ENCODE measurements at regions not wholly inside any gene's neighbourhood (a gene's known extent, or its start where the extent isn't known, plus 50 kb on each side); places are given as distances from the start of the nearest gene placed in this dataset.

- no peak for TF ChIP-seq POLR2A (IDR thresholded peaks at IDR 0.05; ENCODE audit: low read depth, low read length)
- no peak for TF ChIP-seq CTCF (conservative IDR thresholded peaks at IDR 0.05; ENCODE audit: low read depth, low read length)
- no peak for TF ChIP-seq BHLHE40 (IDR thresholded peaks at IDR 0.05; ENCODE audit: low read depth, low read length)
- no peak for TF ChIP-seq MAFK (IDR thresholded peaks at IDR 0.05; ENCODE audit: low read depth, low read length)
- no peak for TF ChIP-seq RAD21 (IDR thresholded peaks at IDR 0.05; ENCODE audit: low read length)
- TF ChIP-seq MAZ (IDR thresholded peaks at IDR 0.05; ENCODE audit: borderline replicate concordance, low read depth, low read length), result no peak
- no peak for TF ChIP-seq USF2 (IDR thresholded peaks at IDR 0.05; ENCODE audit: low read depth, low read length)
- TF ChIP-seq CEBPB (IDR thresholded peaks at IDR 0.05; ENCODE audit: low read depth, low read length), result no peak
- no peak for TF ChIP-seq RCOR1 (IDR thresholded peaks at IDR 0.05; ENCODE audit: insufficient replicate concordance, low read length)
- TF ChIP-seq RFX5 (IDR thresholded peaks at IDR 0.05; ENCODE audit: low read depth, low read length), result no peak
- no peak for TF ChIP-seq SMC3 (IDR thresholded peaks at IDR 0.05; ENCODE audit: low read depth, low read length)
- TF ChIP-seq MXI1 (IDR thresholded peaks at IDR 0.05; ENCODE audit: borderline replicate concordance, low read depth, low read length), result no peak
- no peak for TF ChIP-seq ELK1 (IDR thresholded peaks at IDR 0.05; ENCODE audit: borderline replicate concordance, low read depth, low read length)
These were observed 1076.5 kb downstream of the DNAJB9 start for GRCh38 chr7:109646124-109646523.
